Stimulated activated CD4-positive, alpha-beta T cell treated with anti-CD3 and anti-CD28 coated beads, Interleukin-2, amount 100 ng/mL, for 4 hours (primary cell): ENCODE measurements at regions not wholly inside any gene's neighbourhood (a gene's known extent, or its start where the extent isn't known, plus 50 kb on each side); places are given as distances from the start of the nearest gene placed in this dataset.
"Not testable (repeated sequence)": the region's sequence is repeated elsewhere in the genome, so short reads cannot be mapped to it uniquely, and the experiment has no call there.

Experiments used
- DNase-seq: peaks from one replicate; pipeline ENCODE4 v3.0.0-alpha.2; 2020; ENCODE audit warnings: low read depth

DNA sequence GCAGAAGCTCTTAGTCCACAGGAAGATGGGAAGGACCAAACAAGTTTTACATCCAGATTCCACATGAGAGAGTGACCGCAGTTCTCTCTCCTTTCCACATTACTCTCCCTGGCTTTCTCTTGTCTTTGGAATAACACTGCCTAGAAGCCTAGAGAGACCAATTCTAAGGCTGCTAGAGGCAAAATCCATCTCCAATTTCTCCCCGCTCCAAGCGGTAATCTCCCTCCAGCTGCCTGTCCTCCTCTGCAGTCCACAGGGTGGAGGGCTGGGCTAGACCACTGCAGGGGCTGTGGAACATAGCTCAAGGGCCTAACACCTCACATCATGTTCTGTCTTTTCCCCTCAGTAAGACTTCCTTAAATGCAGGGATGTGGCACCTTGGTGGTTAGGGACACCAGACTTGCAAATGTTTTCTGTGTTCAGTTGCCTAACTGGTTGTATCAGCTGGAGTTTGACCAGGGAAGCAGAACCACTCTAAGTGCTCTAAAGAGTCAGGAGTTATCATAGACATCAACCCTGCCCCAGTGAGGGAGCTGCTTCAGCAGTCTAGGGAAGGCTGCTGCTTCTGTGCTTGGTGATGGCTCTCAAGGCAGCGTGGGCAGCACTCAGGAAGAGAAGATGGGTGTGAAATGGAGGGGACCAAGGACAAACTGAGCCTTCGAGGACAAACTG, 423.1 kb downstream of the BCOR start:
- DNase-seq: no peak

DNA sequence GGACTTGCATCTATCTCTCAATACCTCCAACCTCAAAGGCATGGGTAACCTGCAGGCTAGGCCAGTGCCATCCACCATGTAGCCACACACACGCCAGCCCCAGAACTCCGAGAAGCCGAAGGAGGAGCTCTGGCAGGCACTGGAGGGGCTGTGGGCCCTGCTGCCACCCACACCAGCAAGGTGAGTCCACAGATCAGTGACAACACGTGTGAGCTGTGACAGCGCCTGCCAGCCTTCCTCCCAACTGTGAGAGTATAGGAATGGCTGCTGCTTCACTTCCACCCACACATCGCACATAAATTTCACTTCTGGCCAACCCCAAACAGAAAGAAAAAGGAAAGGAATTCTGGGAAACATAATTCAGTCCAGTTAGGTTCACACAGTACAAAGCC, 422.6 kb downstream of the BCOR start:
- no peak for DNase-seq

- no peak for DNase-seq
Measured at GRCh38 chrX:39675619-39676018, 422.1 kb downstream of the BCOR start.

DNA sequence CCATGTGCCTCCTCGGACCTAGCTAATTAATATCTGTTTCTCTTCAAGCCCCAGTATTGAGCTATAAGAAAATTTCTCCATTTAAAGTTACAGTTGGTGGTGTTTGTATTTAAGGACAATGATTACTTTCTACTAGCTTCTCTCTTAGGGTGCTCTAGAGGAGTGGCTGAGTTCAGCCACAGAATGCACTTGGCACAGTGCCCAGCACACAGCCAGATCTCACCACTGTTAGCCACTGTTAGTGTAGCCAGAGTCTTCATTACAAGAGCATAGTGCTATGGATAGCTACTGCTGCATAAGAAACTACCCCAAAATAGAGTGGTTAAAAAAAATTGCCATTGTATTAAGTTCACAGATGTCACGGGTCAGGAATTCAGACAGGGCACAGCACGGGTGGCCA, 421.3 kb downstream of the BCOR start:
- no peak for DNase-seq

DNA sequence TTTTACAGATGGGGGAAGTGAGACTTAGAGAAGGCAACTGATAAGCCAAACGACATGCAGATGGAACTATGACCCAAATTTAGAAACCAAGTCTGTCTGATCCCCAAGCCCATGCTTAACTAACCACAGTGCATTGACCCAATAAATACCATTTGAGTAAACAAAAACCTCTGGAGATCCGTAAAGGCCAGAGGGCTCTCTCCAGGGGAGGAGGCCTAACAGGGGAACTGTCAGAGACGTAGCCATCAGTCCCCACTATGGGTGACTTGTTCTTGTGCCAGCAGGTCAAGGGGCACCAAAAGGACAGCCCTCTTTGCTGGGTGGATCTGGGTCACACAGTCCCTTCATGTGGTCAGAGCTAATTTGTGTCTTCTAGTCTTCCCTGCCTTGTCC, 420.2 kb downstream of the BCOR start:
- no peak for DNase-seq

GRCh38 chrX:39677978-39678791, 419.6 kb downstream of the BCOR start:
- no peak for DNase-seq

DNA sequence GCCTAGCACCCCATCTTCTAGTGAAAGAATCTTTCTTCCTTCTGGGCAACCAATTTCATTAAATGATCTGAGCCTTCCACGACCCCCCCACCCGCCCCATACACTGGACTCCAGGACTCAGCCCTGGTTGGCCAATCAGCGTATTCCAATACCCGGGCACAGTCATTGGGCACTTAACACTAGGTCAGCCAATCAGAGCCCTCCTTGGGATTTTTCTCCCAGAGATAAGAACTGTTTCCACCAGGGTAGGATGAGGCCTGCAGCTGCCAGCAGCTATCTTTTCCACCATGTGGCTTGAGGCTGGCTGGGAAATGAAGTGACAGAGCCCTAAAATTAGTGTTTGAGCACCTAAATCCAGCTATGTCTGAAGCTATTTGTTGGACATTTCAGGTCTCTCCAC, 418.8 kb downstream of the BCOR start:
- no peak for DNase-seq

DNA sequence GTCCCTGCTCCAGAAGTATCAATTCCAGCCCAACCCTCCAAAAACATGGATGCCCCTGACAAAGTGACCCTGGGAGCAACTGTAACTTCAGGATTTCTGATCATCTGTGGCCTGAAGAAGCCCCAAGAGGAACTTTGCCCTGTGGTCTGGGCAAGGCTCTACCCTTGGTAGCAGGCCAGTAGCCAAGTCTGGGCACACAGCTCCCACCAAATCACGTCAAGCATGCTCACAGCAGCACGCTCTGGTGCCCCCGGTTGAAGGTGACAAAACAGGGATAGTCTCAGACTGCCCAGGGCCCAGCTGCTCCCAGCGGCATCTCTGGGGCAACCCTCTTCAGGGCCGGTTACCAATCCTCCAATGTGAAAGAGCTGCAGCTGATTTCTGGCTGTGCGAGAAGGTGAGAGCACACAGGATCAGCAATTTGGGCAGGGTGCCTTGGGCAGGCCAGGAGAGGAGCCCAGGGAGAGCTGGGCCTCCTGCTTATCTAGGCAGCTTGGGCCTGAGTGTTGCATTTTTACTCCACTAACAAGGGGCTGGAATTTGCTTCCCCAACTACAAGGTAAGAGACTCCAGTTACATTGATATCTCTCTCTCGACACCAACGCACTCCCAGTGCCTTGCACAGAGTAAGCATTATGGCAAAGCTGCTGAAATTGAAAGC, 418.1 kb downstream of the BCOR start:
- no peak for DNase-seq

DNA sequence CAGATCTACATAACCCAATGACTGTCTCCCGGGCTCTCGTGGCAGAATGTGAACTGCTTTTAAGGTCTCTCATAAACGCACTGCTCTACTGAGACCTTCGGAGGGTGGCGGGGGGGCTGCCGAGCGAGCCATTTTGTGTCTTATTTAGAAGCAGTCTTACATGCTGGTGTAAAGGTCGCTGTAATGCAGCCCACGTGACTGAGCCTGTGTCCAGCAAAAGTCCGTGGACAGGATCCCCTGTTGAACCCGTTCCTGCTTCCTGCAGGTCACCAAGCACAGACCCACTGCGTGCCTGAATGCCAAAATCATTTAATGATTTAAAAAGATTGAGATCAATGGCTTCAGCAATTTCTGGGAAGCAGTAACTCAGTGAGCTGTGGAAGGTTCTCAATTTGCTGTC, 415.9 kb downstream of the BCOR start:
- DNase-seq: no peak

DNA sequence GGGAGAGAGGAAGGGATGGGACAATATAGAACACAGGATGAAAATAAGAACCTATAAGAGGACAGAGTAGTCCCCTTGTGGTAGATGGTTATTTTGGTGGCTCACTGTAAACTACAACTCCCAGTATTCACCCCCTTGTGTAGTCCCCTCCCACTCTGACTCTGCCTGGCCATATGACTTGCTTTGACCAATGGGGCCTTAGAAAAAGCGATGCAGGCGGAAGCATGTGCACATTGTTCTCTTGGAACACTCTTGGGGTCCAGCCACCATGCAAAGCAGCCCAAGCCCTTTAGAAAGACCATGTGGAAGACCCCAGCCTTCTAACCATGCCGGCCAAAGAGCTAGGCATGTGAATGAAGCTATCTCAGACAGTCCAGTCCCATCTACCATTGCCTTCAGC, 415.0 kb downstream of the BCOR start:
- DNase-seq: no peak

- DNase-seq: no peak
Measured at GRCh38 chrX:39688219-39688575, 409.6 kb downstream of the BCOR start.

GRCh38 chrX:39688576-39689375, 409.0 kb downstream of the BCOR start:
- DNase-seq: no peak

DNA sequence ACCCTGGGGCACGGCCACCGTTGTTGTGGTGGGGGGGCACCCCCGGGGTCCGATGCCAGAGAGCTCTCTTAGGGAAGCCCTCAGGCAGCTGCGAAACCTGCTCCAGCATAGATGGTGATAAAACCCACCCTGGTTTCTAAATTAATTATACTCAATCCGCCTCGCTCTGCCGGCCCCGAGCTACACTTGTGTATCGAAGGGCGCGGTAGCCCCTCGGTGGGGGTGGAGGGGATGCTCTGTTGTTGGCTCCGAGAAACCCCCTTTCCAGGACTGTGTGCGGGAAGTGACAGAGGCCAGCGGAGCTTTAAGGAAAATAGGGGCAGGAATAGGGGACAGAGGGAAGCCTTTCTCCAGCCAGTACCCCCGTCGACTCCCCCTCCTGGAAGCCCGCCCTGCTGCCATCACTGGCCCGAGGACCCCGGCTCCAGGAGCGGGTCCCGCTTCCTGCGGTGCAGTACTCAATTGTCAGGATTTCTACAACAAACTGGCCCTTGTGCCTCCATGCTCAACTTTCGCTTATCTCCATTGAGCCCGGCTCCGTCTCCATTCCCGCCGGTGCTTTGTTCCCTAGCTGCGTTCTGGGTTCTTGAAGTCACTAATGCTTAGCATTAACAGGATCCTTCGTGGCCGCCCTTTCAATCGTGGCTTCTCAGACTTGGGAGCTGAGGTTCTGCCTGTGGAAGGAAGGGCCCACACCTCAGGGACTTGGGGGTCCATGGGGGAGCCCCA, 408.2 kb downstream of the BCOR start:
- no peak for DNase-seq

- no peak for DNase-seq
Measured at GRCh38 chrX:39690541-39691415, 407.0 kb downstream of the BCOR start.

GRCh38 chrX:39691724-39692123, 406.0 kb downstream of the BCOR start:
- no peak for DNase-seq

- no peak for DNase-seq
Measured at GRCh38 chrX:39692796-39693195, 405.0 kb downstream of the BCOR start.

GRCh38 chrX:39693298-39693697, 404.5 kb downstream of the BCOR start:
- no peak for DNase-seq

DNA sequence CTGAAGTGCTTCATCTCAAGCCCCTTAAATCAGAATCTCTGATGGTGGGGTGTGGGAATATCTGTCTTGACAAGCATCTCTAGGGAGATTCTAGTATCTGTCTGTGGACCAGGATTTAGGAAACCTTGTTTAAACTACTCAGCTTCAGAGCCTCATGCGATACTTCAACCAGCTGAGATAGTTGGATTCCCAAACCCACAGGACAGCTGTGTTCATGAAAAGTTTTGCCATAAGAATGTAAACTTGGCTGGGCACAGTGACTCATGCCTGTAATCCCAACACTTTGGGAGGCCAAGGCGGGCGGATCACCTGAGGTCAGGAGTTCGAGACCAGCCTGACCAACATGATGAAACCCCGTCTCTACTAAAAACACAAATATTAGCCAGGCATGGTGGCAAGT, 395.1 kb downstream of the BCOR start:
- DNase-seq: not testable (repeated sequence)

DNA sequence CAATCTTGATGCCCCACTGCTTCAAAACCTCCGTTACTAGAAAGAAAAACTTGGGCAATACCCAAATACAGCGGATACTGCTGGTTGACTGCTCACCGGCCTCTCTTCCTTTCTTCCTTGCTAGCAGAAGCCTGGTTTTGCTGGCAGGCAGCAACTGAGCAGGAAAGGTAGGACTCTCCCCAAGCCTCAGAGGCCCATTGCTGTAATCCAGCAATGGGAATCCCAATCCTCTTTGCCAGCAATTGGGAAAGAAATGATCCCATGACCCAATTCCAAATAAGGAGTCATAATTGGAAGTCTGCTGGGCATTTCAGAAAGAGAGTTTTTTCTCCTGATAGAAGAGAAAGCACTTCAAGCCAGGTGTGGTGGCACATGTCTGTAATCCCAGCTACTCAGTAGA, 394.5 kb downstream of the BCOR start:
- no peak for DNase-seq

DNA sequence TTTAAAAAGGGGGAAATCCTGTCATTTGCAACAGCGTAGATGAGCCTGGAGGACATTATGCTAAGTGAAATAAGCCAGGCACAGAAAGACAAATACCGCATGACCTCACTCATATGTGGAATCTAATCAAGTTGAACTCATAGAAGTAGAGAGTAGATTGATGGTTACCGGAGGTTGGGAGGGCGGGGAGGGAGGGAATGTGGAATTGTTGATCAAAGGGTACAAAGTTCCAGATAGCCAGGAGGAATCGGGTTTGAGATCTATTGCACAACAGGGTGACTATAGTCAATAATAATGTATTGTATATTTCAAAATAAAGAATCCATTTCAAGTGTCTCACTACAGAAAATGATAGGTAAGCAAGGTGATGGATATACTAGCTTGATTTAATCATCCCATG, 393.2 kb downstream of the BCOR start:
- DNase-seq: no peak

GRCh38 chrX:39705290-39705689, 392.5 kb downstream of the BCOR start:
- DNase-seq: no peak
